T-cell (primary cell): ENCODE measurements at regions not wholly inside any gene's neighbourhood (a gene's known extent, or its start where the extent isn't known, plus 50 kb on each side); places are given as distances from the start of the nearest gene placed in this dataset.
A peak's percentile ranks its signal among the peaks of the same experiment; 100 is the strongest.

Experiments used
- ATAC-seq, 4 experiments: fragments of 200-7000 bp in 3 of 4; fragments of 150-1000 bp in 1 of 4; cut with Tn5 transposase; replicated peaks in 1 of 4; 1 replicate in 3 of 4; 2 replicates in 1 of 4; pipeline ENCODE4 v1.10.0; 2021; ENCODE audit warnings: moderate library complexity in 3 of 4, mild to moderate bottlenecking in 2 of 4, moderate number of reproducible peaks in 1 of 4
- CTCF ChIA-PET, 2 donors: fragments of 300-600 bp; sonication (Branson Sonifier 250); formaldehyde crosslinking; loops; one replicate each; lab custom pipeline; 2022; ENCODE audit warnings: antibody characterized with exemption in 2 of 2; lab: Charles Lee
- POLR2A ChIA-PET, 2 donors: fragments of 300-600 bp; sonication (Branson Sonifier 250); formaldehyde crosslinking; loops; one replicate each; lab custom pipeline; 2022; ENCODE audit warnings: antibody characterized with exemption in 2 of 2; lab: Charles Lee
- DNase-seq, 35 experiments: peaks; one replicate each; pipeline versions ENCODE4 v3.0.0 to v3.0.0-alpha.2; 2013 to 2023
- H3K27ac ChIP-seq: one replicate; pipeline ENCODE4 v1.5.1; 2013; ENCODE audit warnings: low read length
- H3K27me3 ChIP-seq, 2 experiments: replicated peaks in 1 of 2; 1 replicate in 1 of 2; 2 replicates in 1 of 2; pipeline versions ENCODE4 v1.6.1 to v1.7.0; 2013; ENCODE audit warnings: low read length in 1 of 2, mixed read lengths in 1 of 2; ENCODE audit not compliant: control insufficient read depth in 2 of 2, insufficient read depth in 2 of 2; ENCODE audit errors: extremely low read depth in 1 of 2
- H3K36me3 ChIP-seq, 2 donors: 1 replicate in 1 of 2; 2 replicates in 1 of 2; pipeline versions ENCODE4 v1.6.1 to v1.7.0; 2013; ENCODE audit warnings: low read length in 1 of 2; ENCODE audit not compliant: control insufficient read depth in 2 of 2, insufficient read depth in 1 of 2; ENCODE audit errors: extremely low read depth in 1 of 2
- H3K4me1 ChIP-seq, 2 experiments: 1 replicate in 1 of 2; 2 replicates in 1 of 2; pipeline versions ENCODE4 v1.6.1 to v1.7.0; 2013; ENCODE audit warnings: low read length in 2 of 2, mixed read lengths in 1 of 2; ENCODE audit not compliant: insufficient read depth in 2 of 2, control insufficient read depth in 1 of 2; ENCODE audit errors: extremely low read depth in 1 of 2
- H3K4me3 ChIP-seq, 2 donors: 1 replicate in 1 of 2; 2 replicates in 1 of 2; pipeline versions ENCODE4 v1.5.1 to v1.7.0; 2013; ENCODE audit warnings: mild to moderate bottlenecking in 2 of 2, low read length in 1 of 2, moderate library complexity in 1 of 2; ENCODE audit not compliant: control insufficient read depth in 1 of 2; ENCODE audit errors: extremely low read depth in 1 of 2
- H3K9me3 ChIP-seq: 2 replicates; pipeline ENCODE4 v1.7.0; 2013
- H3K27ac Mint-ChIP-seq, 2 donors: one replicate each; pipeline ENCODE4 v1.8.0; 2020 to 2021; ENCODE audit warnings: mild to moderate bottlenecking in 2 of 2, mixed read lengths in 2 of 2
- H3K27me3 Mint-ChIP-seq, 2 donors: one replicate each; pipeline ENCODE4 v1.8.0; 2021 to 2022; ENCODE audit warnings: mixed read lengths in 2 of 2
- H3K36me3 Mint-ChIP-seq: one replicate; pipeline ENCODE4 v1.8.0; 2021; ENCODE audit warnings: mixed read lengths
- H3K4me1 Mint-ChIP-seq, 3 donors: one replicate each; pipeline ENCODE4 v1.8.0; 2020 to 2022; ENCODE audit warnings: mixed read lengths in 3 of 3, mild to moderate bottlenecking in 1 of 3
- H3K4me3 Mint-ChIP-seq, 3 donors: one replicate each; pipeline ENCODE4 v1.8.0; 2020 to 2022; ENCODE audit warnings: mild to moderate bottlenecking in 3 of 3, mixed read lengths in 3 of 3, moderate library complexity in 3 of 3
- H3K9me3 Mint-ChIP-seq, 3 donors: one replicate each; pipeline ENCODE4 v1.8.0; 2020 to 2022; ENCODE audit warnings: mixed read lengths in 3 of 3
- WGBS: methylation state at CpG from one replicate; pipeline ENCODE4 v1.1.5; 2013; ENCODE audit warnings: missing lambda C conversion rate; ENCODE audit not compliant: insufficient coverage; 5-methylcytosine and 5-hydroxymethylcytosine counted together

DNA sequence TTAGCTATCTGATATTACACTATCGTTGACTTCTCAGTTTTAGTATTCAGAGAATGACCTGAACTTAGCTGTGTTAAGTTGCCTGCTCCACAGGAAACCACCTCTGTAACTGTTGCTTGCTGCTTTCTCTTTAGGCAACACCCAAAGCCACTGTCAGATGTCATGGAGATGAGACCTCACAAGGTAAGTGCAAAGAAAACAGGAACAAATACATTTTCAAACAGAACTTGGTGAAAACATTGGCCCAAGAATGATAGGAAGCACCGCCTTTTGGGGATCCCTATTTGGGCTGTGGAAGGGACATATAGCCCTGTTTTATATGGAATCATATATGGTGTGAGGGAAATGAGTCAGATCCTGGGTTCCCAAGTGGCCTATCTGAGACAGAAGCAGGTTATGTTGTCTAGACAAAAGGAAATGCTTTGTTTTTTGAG lies 143.4 kb downstream of the UBE2E3 start:
- DNase-seq (peak in 34 of 35 experiments; percentile 24 to 89 (median 60)), ATAC-seq (peak; percentile 94 to 98 (median 96))
- H3K27ac Mint-ChIP-seq = peak overlapping the region; percentile 96 to 100
- H3K4me1 ChIP-seq = peaks cover 28 to 51% of the 10 kb centered on the region in 2 experiments
- H3K27me3 ChIP-seq = no peaks in the 10 kb centered on the region
- POLR2A ChIA-PET = interaction anchor here (0.5 to 1.0 kb wide), 6 partner anchors 18 to 334 kb away, joined by 3 to 8 read pairs (median 3); no protein-coding TSS in a partner anchor
- WGBS = 0% methylated on average over 1 of the region's 2 CpGs
- peak overlapping the region; percentile 6 to 39 for H3K4me3 ChIP-seq
- CTCF ChIA-PET = interaction anchor here in 1 of 2 donors (0.6 to 1.8 kb wide), 3 partner anchors 19 to 143 kb away, joined by 6 to 11 read pairs (median 8); no protein-coding TSS in a partner anchor
- peaks cover 11% of the 10 kb centered on the region for H3K36me3 Mint-ChIP-seq
- no peaks in the 10 kb centered on the region for H3K36me3 ChIP-seq
- no peaks in the 10 kb centered on the region for H3K27me3 Mint-ChIP-seq
- H3K4me3 Mint-ChIP-seq = peak overlapping the region; percentile 65 to 72 (median 70)
- H3K27ac ChIP-seq = peak overlapping the region; percentile 100
- H3K9me3 ChIP-seq = no peaks in the 10 kb centered on the region
- peaks cover 0 to 8% (median 7%) of the 10 kb centered on the region in 3 donors for H3K9me3 Mint-ChIP-seq
- H3K4me1 Mint-ChIP-seq = peaks cover 63 to 81% (median 73%) of the 10 kb centered on the region in 3 donors

- Mint-ChIP-seq H3K27ac (peak overlapping the region; percentile 96 to 100), H3K9me3 (peaks cover 0 to 7% (median 5%) of the 10 kb centered on the region in 3 donors), H3K27me3 (no peaks in the 10 kb centered on the region), H3K4me3 (peak overlapping the region; percentile 65 to 72 (median 70)), H3K4me1 (peaks cover 67 to 81% (median 72%) of the 10 kb centered on the region in 3 donors), H3K36me3 (peaks cover 9% of the 10 kb centered on the region)
- ChIA-PET CTCF (interaction anchor here (0.7 to 1.8 kb wide), 5 partner anchors 17 to 591 kb away, joined by 3 to 8 read pairs (median 3); no protein-coding TSS in a partner anchor), POLR2A (interaction anchor here (0.6 to 2.0 kb wide), 11 partner anchors 8 to 1122 kb away, joined by 3 to 10 read pairs (median 3); no protein-coding TSS in a partner anchor)
- no peaks in the 10 kb centered on the region for H3K9me3 ChIP-seq
- DNase-seq (peak in 1 of 35 experiments; percentile 59), ATAC-seq (no peak)
- no peaks in the 10 kb centered on the region for H3K27me3 ChIP-seq
- H3K36me3 ChIP-seq = no peaks in the 10 kb centered on the region
- H3K4me3 ChIP-seq = peak overlapping the region; percentile 39 to 48
- WGBS = no CpG with 5 or more reads among the region's 3 CpGs
- H3K4me1 ChIP-seq = peaks cover 31 to 54% of the 10 kb centered on the region in 2 experiments
- H3K27ac ChIP-seq = peak overlapping the region; percentile 100
Observed at GRCh38 chr2:181124497-181124896, 144.1 kb downstream of the UBE2E3 start.

- Histone ChIP-seq H3K4me3 (peak overlapping the region; percentile 35 to 59), H3K36me3 (no peaks in the 10 kb centered on the region), H3K27ac (peak overlapping the region; percentile 100), H3K9me3 (no peaks in the 10 kb centered on the region), H3K27me3 (no peaks in the 10 kb centered on the region), H3K4me1 (peaks cover 35 to 50% of the 10 kb centered on the region in 2 experiments)
- POLR2A ChIA-PET = interaction anchor here (0.6 to 2.0 kb wide), 9 partner anchors 7 to 99 kb away, joined by 3 to 10 read pairs (median 3); no protein-coding TSS in a partner anchor
- Mint-ChIP-seq H3K27me3 (no peaks in the 10 kb centered on the region), H3K36me3 (peaks cover 13% of the 10 kb centered on the region), H3K4me3 (peak overlapping the region; percentile 65 to 73 (median 72)), H3K27ac (peak overlapping the region; percentile 96 to 100), H3K9me3 (peaks cover 0 to 10% (median 5%) of the 10 kb centered on the region in 3 donors), H3K4me1 (peaks cover 68 to 83% (median 75%) of the 10 kb centered on the region in 3 donors)
- ATAC-seq (no peak), DNase-seq (peak in 1 of 35 experiments; percentile 40)
- 0% methylated on average over 2 of the region's 2 CpGs for WGBS
- CTCF ChIA-PET = interaction anchor here (0.6 to 1.1 kb wide), 4 partner anchors 21 to 590 kb away, joined by 3 to 4 read pairs (median 3); no protein-coding TSS in a partner anchor
Observed at GRCh38 chr2:181125359-181125758, 145.0 kb downstream of the UBE2E3 start.

DNA sequence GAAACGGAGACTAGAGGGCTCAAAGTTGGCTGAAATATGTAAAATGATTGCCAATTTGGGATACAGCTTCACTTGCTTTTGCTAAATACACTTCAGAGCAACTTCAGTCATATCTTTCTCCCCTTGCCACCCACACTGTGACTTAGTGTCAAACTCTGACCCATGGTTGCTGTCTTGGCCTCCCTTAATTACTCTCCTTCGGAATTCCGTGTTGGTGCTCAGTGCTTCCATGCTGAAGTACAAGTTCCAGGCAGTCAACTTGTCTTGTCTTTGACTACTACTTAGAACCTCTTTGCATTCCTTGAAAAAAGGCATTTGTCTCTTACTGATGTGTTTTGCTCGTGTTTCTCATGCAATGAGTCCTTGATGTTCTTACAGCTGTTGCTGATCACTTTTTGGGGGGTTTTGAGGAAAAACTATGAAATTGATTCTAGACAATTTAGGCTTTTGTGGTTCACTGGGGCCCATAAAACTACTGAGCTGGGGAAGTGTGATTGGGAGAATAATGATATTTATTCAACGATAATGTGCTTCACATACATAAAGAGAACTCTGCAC lies 146.0 kb downstream of the UBE2E3 start:
- ATAC-seq = peak in 1 of 4 experiments; percentile 8
- POLR2A ChIA-PET = interaction anchor here (0.7 to 2.0 kb wide), 4 partner anchors 15 to 19 kb away, joined by 3 to 6 read pairs (median 5); no protein-coding TSS in a partner anchor
- DNase-seq = peak in 1 of 35 experiments; percentile 49
- Histone ChIP-seq H3K36me3 (no peaks in the 10 kb centered on the region), H3K4me3 (peak overlapping the region in 1 of 2 donors; percentile 27), H3K4me1 (peaks cover 31 to 51% of the 10 kb centered on the region in 2 experiments), H3K27me3 (no peaks in the 10 kb centered on the region), H3K9me3 (no peaks in the 10 kb centered on the region), H3K27ac (peak overlapping the region; percentile 100)
- Mint-ChIP-seq H3K4me1 (peaks cover 65 to 81% (median 74%) of the 10 kb centered on the region in 3 donors), H3K36me3 (peaks cover 10% of the 10 kb centered on the region), H3K9me3 (peaks cover 0 to 6% (median 0%) of the 10 kb centered on the region in 3 donors), H3K4me3 (peak overlapping the region; percentile 54 to 72 (median 56)), H3K27me3 (no peaks in the 10 kb centered on the region), H3K27ac (peak overlapping the region; percentile 96 to 100)
- WGBS = 72% methylated on average over 3 of the region's 5 CpGs
- CTCF ChIA-PET = interaction anchor here (0.9 to 1.3 kb wide), 3 partner anchors 14 to 185 kb away, joined by 3 to 6 read pairs (median 3); no protein-coding TSS in a partner anchor

GRCh38 chr2:181128199-181128598 lies 147.8 kb downstream of the UBE2E3 start:
- peak overlapping the region; percentile 96 to 100 for H3K27ac Mint-ChIP-seq
- ChIA-PET CTCF (interaction anchor here (0.6 to 2.2 kb wide), 5 partner anchors 8 to 351 kb away, joined by 3 to 8 read pairs (median 3); no protein-coding TSS in a partner anchor), POLR2A (interaction anchor here (0.6 to 1.2 kb wide), 4 partner anchors 12 to 474 kb away, joined by 3 to 5 read pairs (median 4); no protein-coding TSS in a partner anchor)
- H3K4me1 ChIP-seq = peaks cover 35 to 58% of the 10 kb centered on the region in 2 experiments
- peak overlapping the region; percentile 22 to 72 (median 37) for H3K4me3 Mint-ChIP-seq
- no peak for ATAC-seq
- H3K36me3 ChIP-seq = no peaks in the 10 kb centered on the region
- no peaks in the 10 kb centered on the region for H3K27me3 ChIP-seq
- no peaks in the 10 kb centered on the region for H3K27me3 Mint-ChIP-seq
- H3K9me3 ChIP-seq = no peaks in the 10 kb centered on the region
- H3K4me3 ChIP-seq = no peak overlapping the region
- peaks cover 67 to 80% (median 75%) of the 10 kb centered on the region in 3 donors for H3K4me1 Mint-ChIP-seq
- peak overlapping the region; percentile 100 for H3K27ac ChIP-seq
- H3K36me3 Mint-ChIP-seq = peaks cover 14% of the 10 kb centered on the region
- H3K9me3 Mint-ChIP-seq = peaks cover 0 to 6% (median 0%) of the 10 kb centered on the region in 3 donors
- DNase-seq = no peak
